ENCODE measurements at regions not wholly inside any gene's neighbourhood (a gene's known extent, or its start where the extent isn't known, plus 50 kb on each side); places are given as distances from the start of the nearest gene placed in this dataset.

DNA sequence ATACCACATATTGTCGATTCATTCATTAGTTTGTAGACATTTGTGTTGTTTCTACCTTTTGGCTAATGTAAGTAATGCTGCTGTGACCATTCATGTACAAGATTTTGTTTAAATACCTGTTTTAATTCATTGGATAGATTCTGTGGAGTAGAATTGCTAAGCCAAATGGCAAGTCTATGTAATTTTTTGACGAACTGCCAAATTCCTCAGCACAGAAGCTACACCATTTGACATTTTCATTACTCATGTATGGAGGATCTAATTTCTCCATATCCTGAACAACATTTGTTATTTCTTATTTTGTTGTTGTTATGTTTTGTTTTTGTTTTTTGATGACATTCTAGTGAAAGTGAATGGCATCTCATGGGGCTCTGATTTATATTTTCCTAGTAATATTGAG lies 1351.3 kb upstream of the SORCS1 start:
- no peak overlapping the region for H3K4me3 ChIP-seq (ENCODE audit: low read depth, low read length)
- peak; percentile 8 for DNase-seq (ENCODE audit: low read depth)
- TF ChIP-seq, protein P1, sequence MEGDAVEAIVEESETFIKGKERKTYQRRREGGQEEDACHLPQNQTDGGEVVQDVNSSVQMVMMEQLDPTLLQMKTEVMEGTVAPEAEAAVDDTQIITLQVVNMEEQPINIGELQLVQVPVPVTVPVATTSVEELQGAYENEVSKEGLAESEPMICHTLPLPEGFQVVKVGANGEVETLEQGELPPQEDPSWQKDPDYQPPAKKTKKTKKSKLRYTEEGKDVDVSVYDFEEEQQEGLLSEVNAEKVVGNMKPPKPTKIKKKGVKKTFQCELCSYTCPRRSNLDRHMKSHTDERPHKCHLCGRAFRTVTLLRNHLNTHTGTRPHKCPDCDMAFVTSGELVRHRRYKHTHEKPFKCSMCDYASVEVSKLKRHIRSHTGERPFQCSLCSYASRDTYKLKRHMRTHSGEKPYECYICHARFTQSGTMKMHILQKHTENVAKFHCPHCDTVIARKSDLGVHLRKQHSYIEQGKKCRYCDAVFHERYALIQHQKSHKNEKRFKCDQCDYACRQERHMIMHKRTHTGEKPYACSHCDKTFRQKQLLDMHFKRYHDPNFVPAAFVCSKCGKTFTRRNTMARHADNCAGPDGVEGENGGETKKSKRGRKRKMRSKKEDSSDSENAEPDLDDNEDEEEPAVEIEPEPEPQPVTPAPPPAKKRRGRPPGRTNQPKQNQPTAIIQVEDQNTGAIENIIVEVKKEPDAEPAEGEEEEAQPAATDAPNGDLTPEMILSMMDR (conservative IDR thresholded peaks at IDR 0.05; ENCODE audit: low read depth, low read length), result no peak

DNA sequence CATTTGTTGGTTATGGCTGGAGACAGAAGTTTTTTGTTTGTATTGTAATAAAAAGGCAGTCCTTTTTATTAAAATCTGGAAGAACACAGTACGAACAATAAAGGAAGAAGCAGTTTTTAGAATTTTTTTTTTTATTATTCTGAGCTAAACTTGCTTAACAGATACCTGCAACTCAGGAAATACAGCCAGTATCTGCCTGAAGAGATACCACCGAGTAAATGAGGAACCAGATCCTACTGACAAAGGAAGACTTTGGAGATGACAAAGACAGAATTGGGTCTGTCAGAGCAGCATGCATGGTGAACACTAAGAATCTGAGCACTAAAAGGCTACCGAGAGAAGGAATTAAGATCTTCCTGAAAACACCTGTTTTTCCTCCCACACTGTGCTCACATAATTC lies 1335.9 kb upstream of the SORCS1 start:
- TF ChIP-seq, protein P1 (conservative IDR thresholded peaks at IDR 0.05; ENCODE audit: low read depth, low read length), result no peak
- no peak for DNase-seq (ENCODE audit: low read depth)
- no peak overlapping the region for H3K4me3 ChIP-seq (ENCODE audit: low read depth, low read length)

DNA sequence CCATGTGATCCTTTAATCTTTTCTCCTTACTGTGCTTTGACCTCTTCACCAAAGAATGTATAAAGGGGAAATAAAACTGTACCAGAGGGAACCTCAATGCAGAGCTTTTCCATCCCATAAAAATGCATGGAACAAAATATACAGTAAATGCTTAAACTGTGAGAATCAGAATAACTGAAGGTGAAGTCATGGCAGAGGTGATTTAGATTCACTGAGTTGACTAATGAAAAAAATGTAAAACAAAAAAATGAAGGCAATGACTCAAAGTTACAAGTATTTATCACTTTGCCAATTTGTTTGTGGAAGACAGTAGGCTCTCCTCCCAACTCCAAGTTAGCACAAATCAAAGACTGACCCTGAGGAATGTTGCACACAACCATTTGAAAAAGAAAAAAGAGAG lies 1331.6 kb upstream of the SORCS1 start:
- DNase-seq (ENCODE audit: low read depth), result no peak
- TF ChIP-seq, protein P1 (conservative IDR thresholded peaks at IDR 0.05; ENCODE audit: low read depth, low read length), result no peak
- H3K4me3 ChIP-seq (ENCODE audit: low read depth, low read length), result no peak overlapping the region

DNA sequence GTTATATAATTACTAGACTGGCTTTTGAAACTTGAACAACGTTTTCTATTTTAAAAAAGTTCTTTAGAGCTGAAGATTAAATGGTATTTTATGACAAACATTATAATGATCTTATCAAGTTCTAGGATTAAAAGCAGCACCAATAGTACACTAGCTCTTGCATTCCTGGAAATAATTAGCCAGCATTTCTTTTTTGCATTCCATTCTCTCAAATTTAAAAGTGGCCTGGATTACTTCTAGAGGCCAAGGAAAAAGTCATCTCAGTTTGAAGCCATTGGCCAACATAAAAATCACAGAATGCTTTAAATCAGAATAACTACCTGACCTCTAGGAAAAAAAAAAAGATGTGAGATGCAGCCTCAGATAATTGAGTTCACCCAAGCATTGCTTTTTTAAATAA lies 1326.4 kb upstream of the SORCS1 start:
- no peak for DNase-seq (ENCODE audit: low read depth)
- H3K4me3 ChIP-seq (ENCODE audit: low read depth, low read length), result no peak overlapping the region
- TF ChIP-seq, protein P1 (conservative IDR thresholded peaks at IDR 0.05; ENCODE audit: low read depth, low read length), result no peak

DNA sequence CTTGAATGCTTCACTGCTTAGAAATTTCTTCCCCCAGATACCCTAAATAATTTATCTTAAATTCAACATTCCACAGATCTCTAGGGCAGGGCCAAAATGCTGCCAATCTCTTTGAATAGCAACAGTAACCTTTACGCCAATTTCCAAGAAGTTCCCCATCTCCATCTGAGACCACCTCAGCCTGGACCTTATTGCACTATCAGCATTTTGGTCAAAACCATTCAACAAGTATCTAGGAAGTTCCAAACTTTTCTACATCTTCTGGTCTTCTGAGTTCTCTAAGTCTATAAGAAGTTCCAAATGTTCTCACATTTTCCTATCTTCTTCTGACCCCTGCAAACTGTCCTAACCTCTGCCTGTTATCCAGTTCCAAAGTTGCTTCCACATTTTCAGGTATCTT lies 1306.9 kb upstream of the SORCS1 start:
- DNase-seq (ENCODE audit: low read depth), result no peak
- TF ChIP-seq, protein P1 (conservative IDR thresholded peaks at IDR 0.05; ENCODE audit: low read depth, low read length), result no peak
- H3K4me3 ChIP-seq (ENCODE audit: low read depth, low read length), result no peak overlapping the region

DNA sequence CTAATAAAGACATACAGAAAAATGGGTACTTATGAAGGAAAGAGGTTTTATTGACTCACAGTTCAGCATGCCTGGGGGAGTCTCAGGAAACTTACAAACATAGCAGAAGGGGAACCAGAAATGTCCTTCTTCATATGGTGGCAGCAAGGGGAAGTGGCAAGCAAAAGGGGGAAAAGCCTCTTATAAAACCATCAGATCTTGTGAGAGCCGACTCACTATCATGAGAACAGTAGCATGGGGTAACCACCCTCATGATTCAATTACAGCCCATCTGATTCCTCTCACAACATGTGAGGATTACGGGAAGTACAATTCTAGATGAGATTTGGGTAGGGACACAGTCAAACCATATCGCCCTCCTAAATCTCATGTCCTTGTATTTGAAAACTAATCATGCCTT lies 1305.4 kb upstream of the SORCS1 start:
- TF ChIP-seq, protein P1 (conservative IDR thresholded peaks at IDR 0.05; ENCODE audit: low read depth, low read length), result no peak
- DNase-seq (ENCODE audit: low read depth), result no peak
- no peak overlapping the region for H3K4me3 ChIP-seq (ENCODE audit: low read depth, low read length)

DNA sequence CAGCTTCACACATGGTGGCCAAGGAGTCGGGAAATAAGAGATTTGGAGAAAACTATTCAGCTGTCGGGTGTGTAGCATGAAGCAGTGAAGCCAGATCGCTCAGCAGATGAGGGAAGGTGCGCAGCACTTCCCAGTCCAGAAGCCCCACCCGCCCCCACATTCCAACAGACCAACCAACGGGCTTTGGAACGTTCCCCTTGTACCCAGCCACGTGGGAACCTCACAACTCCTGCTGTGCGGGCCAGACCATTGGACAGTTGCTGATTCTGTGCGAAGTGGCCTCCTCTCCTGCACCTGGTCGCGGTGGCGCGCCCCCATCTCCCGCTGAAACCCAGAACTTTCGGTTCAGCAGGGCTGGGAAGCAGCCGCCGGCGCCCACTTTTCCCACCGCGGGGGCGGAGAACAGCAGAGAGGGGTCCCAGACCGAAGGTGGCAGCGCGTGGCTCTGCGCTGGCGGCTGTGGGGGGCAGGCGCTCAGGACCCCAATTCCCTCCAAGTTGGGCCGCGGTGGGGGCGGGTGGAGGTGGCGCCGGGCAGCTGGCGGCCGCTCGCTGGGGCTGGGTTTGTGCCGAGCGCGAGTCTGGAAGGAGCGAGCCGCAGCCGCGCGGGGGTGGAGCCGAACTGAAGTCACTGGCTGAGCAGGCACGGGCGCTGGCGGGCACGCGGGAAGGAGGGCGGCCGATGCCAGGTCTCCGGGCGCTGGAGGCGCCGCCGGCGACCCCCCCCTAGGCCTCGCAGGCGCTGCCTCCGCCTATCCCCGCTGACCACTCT lies 1301.5 kb upstream of the SORCS1 start:
- peak; percentile 3 for DNase-seq (ENCODE audit: low read depth)
- H3K4me3 ChIP-seq (ENCODE audit: low read depth, low read length), result peak overlapping the region; percentile 56
- TF ChIP-seq, protein P1 (conservative IDR thresholded peaks at IDR 0.05; ENCODE audit: low read depth, low read length), result no peak
